ENCODE measurements at regions not wholly inside any gene's neighbourhood (a gene's known extent, or its start where the extent isn't known, plus 50 kb on each side); places are given as distances from the start of the nearest gene placed in this dataset.
"Not testable (repeated sequence)": the region's sequence is repeated elsewhere in the genome, so short reads cannot be mapped to it uniquely, and the experiment has no call there.

- TF ChIP-seq CTCF (IDR thresholded peaks at IDR 0.05; ENCODE audit: extremely low read depth, missing control alignments) = no peak
- no peak for DNase-seq (ENCODE audit: low spot score)
Measured at GRCh38 chr2:39839261-39839848, 60.3 kb upstream of the THUMPD2 start.

GRCh38 chr2:39838589-39838988, 59.5 kb upstream of the THUMPD2 start:
- no peak for TF ChIP-seq CTCF (IDR thresholded peaks at IDR 0.05; ENCODE audit: extremely low read depth, missing control alignments)
- no peak for DNase-seq (ENCODE audit: low spot score)

- peak; percentile 35 for DNase-seq (ENCODE audit: low spot score)
- TF ChIP-seq CTCF (IDR thresholded peaks at IDR 0.05; ENCODE audit: extremely low read depth, missing control alignments) = peak; percentile 85
Measured at GRCh38 chr2:39837856-39838453, 58.9 kb upstream of the THUMPD2 start.

GRCh38 chr2:39836638-39837037, 57.6 kb upstream of the THUMPD2 start:
- no peak for TF ChIP-seq CTCF (IDR thresholded peaks at IDR 0.05; ENCODE audit: extremely low read depth, missing control alignments)
- no peak for DNase-seq (ENCODE audit: low spot score)

- no peak for DNase-seq (ENCODE audit: low spot score)
- TF ChIP-seq CTCF (IDR thresholded peaks at IDR 0.05; ENCODE audit: extremely low read depth, missing control alignments) = no peak
Measured at GRCh38 chr2:39834426-39834825, 55.4 kb upstream of the THUMPD2 start.

GRCh38 chr2:39830610-39831009, 51.6 kb upstream of the THUMPD2 start:
- not testable (repeated sequence) for DNase-seq (ENCODE audit: low spot score)
